22Rv1 (cell line): ENCODE measurements at regions not wholly inside any gene's neighbourhood (a gene's known extent, or its start where the extent isn't known, plus 50 kb on each side); places are given as distances from the start of the nearest gene placed in this dataset.

Experiments used
- H3K27ac ChIP-seq: fragments of 450-650 bp; 2 replicates; pipeline ENCODE4 v1.5.1; 2017
- ZFX ChIP-seq: fragments of 450-650 bp; IDR thresholded peaks from 2 replicates; pipeline ENCODE4 v1.6.1; 2017; ENCODE audit warnings: antibody characterized with exemption, borderline replicate concordance
- TF ChIP-seq, protein P1 (sequence below): fragments of 450-650 bp; IDR thresholded peaks from 2 replicates; pipeline ENCODE4 v1.5.1; 2017; ENCODE audit warnings: mild to moderate bottlenecking

DNA sequence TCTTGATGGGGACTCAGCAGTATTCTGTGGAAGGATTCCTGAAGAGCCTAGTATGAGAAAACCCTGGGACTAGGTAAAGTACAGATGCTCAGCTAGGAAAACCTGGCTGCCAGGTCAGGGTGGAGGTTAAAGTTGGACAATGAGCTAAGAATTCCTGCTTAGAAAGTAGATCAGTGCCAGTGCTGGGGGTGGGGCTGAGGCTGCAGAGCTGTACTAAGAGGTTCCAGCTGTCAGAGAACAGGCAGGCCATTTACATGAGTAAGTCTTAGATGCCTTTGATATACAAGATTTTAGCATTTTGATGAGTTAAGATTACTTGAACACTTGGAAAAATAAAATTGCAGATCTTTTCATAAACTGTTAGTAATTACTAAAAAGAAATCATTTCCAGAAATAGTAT lies 332.3 kb upstream of the NUDT12 start:
- TF ChIP-seq, protein P1, sequence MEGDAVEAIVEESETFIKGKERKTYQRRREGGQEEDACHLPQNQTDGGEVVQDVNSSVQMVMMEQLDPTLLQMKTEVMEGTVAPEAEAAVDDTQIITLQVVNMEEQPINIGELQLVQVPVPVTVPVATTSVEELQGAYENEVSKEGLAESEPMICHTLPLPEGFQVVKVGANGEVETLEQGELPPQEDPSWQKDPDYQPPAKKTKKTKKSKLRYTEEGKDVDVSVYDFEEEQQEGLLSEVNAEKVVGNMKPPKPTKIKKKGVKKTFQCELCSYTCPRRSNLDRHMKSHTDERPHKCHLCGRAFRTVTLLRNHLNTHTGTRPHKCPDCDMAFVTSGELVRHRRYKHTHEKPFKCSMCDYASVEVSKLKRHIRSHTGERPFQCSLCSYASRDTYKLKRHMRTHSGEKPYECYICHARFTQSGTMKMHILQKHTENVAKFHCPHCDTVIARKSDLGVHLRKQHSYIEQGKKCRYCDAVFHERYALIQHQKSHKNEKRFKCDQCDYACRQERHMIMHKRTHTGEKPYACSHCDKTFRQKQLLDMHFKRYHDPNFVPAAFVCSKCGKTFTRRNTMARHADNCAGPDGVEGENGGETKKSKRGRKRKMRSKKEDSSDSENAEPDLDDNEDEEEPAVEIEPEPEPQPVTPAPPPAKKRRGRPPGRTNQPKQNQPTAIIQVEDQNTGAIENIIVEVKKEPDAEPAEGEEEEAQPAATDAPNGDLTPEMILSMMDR = no peak
- TF ChIP-seq ZFX = no peak

DNA sequence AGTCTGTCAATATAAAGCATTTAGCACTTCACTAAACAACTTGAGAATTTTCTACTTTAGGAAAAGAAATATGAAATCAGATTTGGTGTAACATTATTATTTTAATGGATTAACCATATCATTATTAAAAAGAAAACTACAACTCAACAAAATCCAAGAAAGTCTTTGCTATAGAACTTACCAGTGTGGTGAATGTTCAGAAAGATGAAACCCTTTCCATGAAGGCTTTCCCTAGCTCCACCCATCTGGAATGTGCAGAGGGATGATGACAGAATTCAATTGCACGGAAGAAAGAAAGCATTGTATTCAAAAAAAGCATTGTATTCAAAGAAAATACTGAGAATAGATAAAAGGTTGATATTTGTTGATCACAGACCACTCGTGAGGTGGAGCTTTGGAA lies 328.6 kb upstream of the NUDT12 start:
- no peak overlapping the region for H3K27ac ChIP-seq
- no peak for TF ChIP-seq ZFX

More for the DNA sequence above, 332.3 kb upstream of the NUDT12 start:
- no peak overlapping the region for H3K27ac ChIP-seq

- no peak overlapping the region for H3K27ac ChIP-seq
- TF ChIP-seq, protein P1 = no peak
- no peak for TF ChIP-seq ZFX
Measured at GRCh38 chr5:103890313-103890712, 327.7 kb upstream of the NUDT12 start.

GRCh38 chr5:103889500-103890209 lies 327.1 kb upstream of the NUDT12 start:
- TF ChIP-seq, protein P1 = no peak
- TF ChIP-seq ZFX = no peak
- H3K27ac ChIP-seq = no peak overlapping the region

- TF ChIP-seq, protein P1 = no peak
- TF ChIP-seq ZFX = no peak
Measured at GRCh38 chr5:103886826-103887225, 324.2 kb upstream of the NUDT12 start.

GRCh38 chr5:103883143-103883542 lies 320.6 kb upstream of the NUDT12 start:
- no peak for TF ChIP-seq ZFX
- TF ChIP-seq, protein P1 = no peak
- no peak overlapping the region for H3K27ac ChIP-seq

More at GRCh38 chr5:103886826-103887225, 324.2 kb upstream of the NUDT12 start:
- no peak overlapping the region for H3K27ac ChIP-seq

DNA sequence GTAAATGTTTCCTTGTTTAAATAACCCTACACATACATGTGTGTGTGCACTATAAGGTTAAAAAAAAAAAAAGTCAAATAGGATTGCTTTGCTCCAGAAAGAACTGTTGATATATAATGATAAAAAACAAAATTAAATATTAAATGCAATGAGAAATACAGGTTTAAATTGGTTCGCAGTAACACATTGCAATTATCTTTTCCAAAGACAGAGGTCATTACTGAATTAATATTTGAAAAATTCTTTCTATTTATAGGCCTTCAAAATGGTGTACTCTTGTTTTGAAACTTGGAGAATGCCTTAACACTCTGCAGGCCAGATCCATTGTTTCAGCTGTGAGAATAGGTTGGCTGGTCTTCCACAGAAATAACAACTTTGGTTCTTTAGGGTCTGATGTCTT lies 319.0 kb upstream of the NUDT12 start:
- TF ChIP-seq ZFX = no peak
- TF ChIP-seq, protein P1 = no peak
- no peak overlapping the region for H3K27ac ChIP-seq
